DOHH2 (cell line): ENCODE measurements at regions not wholly inside any gene's neighbourhood (a gene's known extent, or its start where the extent isn't known, plus 50 kb on each side); places are given as distances from the start of the nearest gene placed in this dataset.

Source experiments
- EZH2phosphoT487 ChIP-seq: fragments of 200-600 bp; sonication (generic); IDR thresholded peaks from 2 replicates; pipeline ENCODE4 v1.6.1; 2017; ENCODE audit warnings: borderline replicate concordance, mild to moderate bottlenecking, antibody characterized with exemption, low read length, moderate library complexity, mixed read lengths
- TF ChIP-seq, protein P1 (sequence below): fragments of 200-600 bp; sonication (generic); IDR thresholded peaks from one replicate; pipeline ENCODE4 v1.5.1; 2014; ENCODE audit warnings: antibody characterized with exemption, mild to moderate bottlenecking, low read depth, low read length; ENCODE audit not compliant: poor library complexity, severe bottlenecking

DNA sequence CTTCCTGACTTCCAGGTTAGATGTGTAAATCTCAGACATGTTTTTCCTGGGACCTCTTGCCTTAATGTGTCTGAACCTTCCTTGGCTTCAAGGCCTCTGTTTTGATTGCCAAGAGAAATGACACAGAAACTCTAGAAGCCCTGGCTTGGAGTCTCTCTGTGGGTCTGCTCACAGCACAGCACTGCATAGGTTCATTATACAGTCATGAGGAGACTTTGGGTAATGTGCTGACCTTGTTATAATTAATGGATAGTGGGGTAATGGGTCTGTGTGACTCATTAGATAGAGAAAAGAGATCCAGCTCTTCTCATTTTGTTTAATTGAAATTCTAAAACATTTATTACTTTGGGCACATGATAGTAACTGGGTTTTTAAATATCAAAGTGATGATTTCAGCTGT, 175.8 kb upstream of the GLRA1 start:
- TF ChIP-seq, protein P1, sequence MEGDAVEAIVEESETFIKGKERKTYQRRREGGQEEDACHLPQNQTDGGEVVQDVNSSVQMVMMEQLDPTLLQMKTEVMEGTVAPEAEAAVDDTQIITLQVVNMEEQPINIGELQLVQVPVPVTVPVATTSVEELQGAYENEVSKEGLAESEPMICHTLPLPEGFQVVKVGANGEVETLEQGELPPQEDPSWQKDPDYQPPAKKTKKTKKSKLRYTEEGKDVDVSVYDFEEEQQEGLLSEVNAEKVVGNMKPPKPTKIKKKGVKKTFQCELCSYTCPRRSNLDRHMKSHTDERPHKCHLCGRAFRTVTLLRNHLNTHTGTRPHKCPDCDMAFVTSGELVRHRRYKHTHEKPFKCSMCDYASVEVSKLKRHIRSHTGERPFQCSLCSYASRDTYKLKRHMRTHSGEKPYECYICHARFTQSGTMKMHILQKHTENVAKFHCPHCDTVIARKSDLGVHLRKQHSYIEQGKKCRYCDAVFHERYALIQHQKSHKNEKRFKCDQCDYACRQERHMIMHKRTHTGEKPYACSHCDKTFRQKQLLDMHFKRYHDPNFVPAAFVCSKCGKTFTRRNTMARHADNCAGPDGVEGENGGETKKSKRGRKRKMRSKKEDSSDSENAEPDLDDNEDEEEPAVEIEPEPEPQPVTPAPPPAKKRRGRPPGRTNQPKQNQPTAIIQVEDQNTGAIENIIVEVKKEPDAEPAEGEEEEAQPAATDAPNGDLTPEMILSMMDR, result no peak
- TF ChIP-seq EZH2phosphoT487, result no peak
